ENCODE measurements at regions not wholly inside any gene's neighbourhood (a gene's known extent, or its start where the extent isn't known, plus 50 kb on each side); places are given as distances from the start of the nearest gene placed in this dataset.

- intact Hi-C loops (cut with DNase I): no loop called here
- ATAC-seq (no peak), DNase-seq (no peak)
- Histone ChIP-seq H3K4me1 (peaks cover 0 to 3% (median 0%) of the 10 kb centered on the region in 12 donors), H3K27me3 (peaks cover 0 to 2% (median 0%) of the 10 kb centered on the region in 9 donors), H3K9me3 (no peaks in the 10 kb centered on the region), H3K36me3 (no peaks in the 10 kb centered on the region), H3K4me3 (no peak overlapping the region), H3K27ac (no peak overlapping the region)
- TF ChIP-seq CTCF (IDR thresholded peaks at IDR 0.05) (no peak), POLR2A (IDR thresholded peaks at IDR 0.05) (no peak)
- 86 to 93% (median 90%) methylated on average over 5 to 7 of the region's 7 CpGs for WGBS, 4 donors
Observed at GRCh38 chr20:48205786-48206185, 420.5 kb upstream of the SULF2 start.

- 81 to 88% (median 84%) methylated on average over 5 of the region's 5 CpGs for WGBS, 4 donors
- Histone ChIP-seq H3K4me3 (no peak overlapping the region), H3K4me1 (peaks cover 0 to 3% (median 0%) of the 10 kb centered on the region in 12 donors), H3K27ac (no peak overlapping the region), H3K9me3 (no peaks in the 10 kb centered on the region), H3K27me3 (peaks cover 0 to 7% (median 0%) of the 10 kb centered on the region in 9 donors), H3K36me3 (no peaks in the 10 kb centered on the region)
- intact Hi-C loops (cut with DNase I): no loop called here
- DNase-seq (no peak), ATAC-seq (no peak)
- TF ChIP-seq POLR2A (IDR thresholded peaks at IDR 0.05): no peak
- no peak for TF ChIP-seq CTCF (IDR thresholded peaks at IDR 0.05)
Observed at GRCh38 chr20:48205281-48205782, 420.1 kb upstream of the SULF2 start.

- DNase-seq (peak in 1 of 5 donors; percentile 54), ATAC-seq (no peak)
- Histone ChIP-seq H3K4me1 (peaks cover 0 to 3% (median 0%) of the 10 kb centered on the region in 12 donors), H3K27ac (no peak overlapping the region), H3K36me3 (no peaks in the 10 kb centered on the region), H3K9me3 (no peaks in the 10 kb centered on the region), H3K4me3 (no peak overlapping the region), H3K27me3 (peaks cover 0 to 7% (median 0%) of the 10 kb centered on the region in 9 donors)
- intact Hi-C loops (cut with DNase I): no loop called here
- 94 to 96% (median 95%) methylated on average over 9 of the region's 9 CpGs for WGBS, 4 donors
- TF ChIP-seq CTCF (IDR thresholded peaks at IDR 0.05) (no peak), POLR2A (IDR thresholded peaks at IDR 0.05) (no peak)
Observed at GRCh38 chr20:48204499-48204898, 419.2 kb upstream of the SULF2 start.

GRCh38 chr20:48203252-48203651 lies 418.0 kb upstream of the SULF2 start:
- Histone ChIP-seq H3K9me3 (no peaks in the 10 kb centered on the region), H3K27ac (no peak overlapping the region), H3K4me3 (no peak overlapping the region), H3K27me3 (peaks cover 0 to 7% (median 0%) of the 10 kb centered on the region in 9 donors), H3K4me1 (no peaks in the 10 kb centered on the region), H3K36me3 (no peaks in the 10 kb centered on the region)
- 52 to 65% (median 62%) methylated on average over 6 of the region's 6 CpGs for WGBS, 4 donors
- TF ChIP-seq CTCF (IDR thresholded peaks at IDR 0.05) (no peak), POLR2A (IDR thresholded peaks at IDR 0.05) (no peak)
- intact Hi-C loops (cut with DNase I): no loop called here
- DNase-seq (no peak), ATAC-seq (no peak)
